Prostate gland (tissue), 2 donors: ENCODE measurements at regions not wholly inside any gene's neighbourhood (a gene's known extent, or its start where the extent isn't known, plus 50 kb on each side); places are given as distances from the start of the nearest gene placed in this dataset.
A peak's percentile ranks its signal among the peaks of the same experiment; 100 is the strongest.

Source experiments
- DNase-seq: peaks from one replicate; pipeline ENCODE4 v3.0.0-alpha.2; 2019; ENCODE audit warnings: low spot score
- H3K27ac ChIP-seq, 2 donors: fragments of 200-600 bp; sonication (generic); 2 replicates each; pipeline ENCODE4 v1.5.1; 2017 to 2019
- H3K27me3 ChIP-seq: fragments of 200-600 bp; sonication (generic); replicated peaks from 2 replicates; pipeline ENCODE4 v1.5.1; 2019; ENCODE audit not compliant: insufficient read depth
- H3K36me3 ChIP-seq, 2 donors: fragments of 200-600 bp; sonication (generic); 1 replicate in 1 of 2; 2 replicates in 1 of 2; pipeline versions ENCODE4 v1.5.1 to v1.8.1; 2017 to 2019
- H3K4me1 ChIP-seq: fragments of 200-600 bp; sonication (generic); replicated peaks from 2 replicates; pipeline ENCODE4 v1.5.1; 2019
- H3K4me3 ChIP-seq, 2 donors: fragments of 200-600 bp; sonication (generic); 2 replicates each; pipeline ENCODE4 v1.5.1; 2017 to 2019
- H3K9me3 ChIP-seq: fragments of 200-600 bp; sonication (generic); 2 replicates; pipeline ENCODE4 v1.5.1; 2017
- POLR2A ChIP-seq: fragments of 450-650 bp; IDR thresholded peaks from one replicate; pipeline ENCODE4 v1.6.1; 2016; ENCODE audit warnings: antibody characterized with exemption, mild to moderate bottlenecking
- POLR2AphosphoS5 ChIP-seq: sonication (generic); formaldehyde crosslinking; IDR thresholded peaks from one replicate; pipeline ENCODE4 v1.6.1; 2017; ENCODE audit warnings: antibody characterized with exemption
- WGBS: methylation state at CpG from one replicate; pipeline ENCODE4 v1.1.5; 2018; 5-methylcytosine and 5-hydroxymethylcytosine counted together
- intact Hi-C: fragments of 100-400 bp; cut with DNase I; formaldehyde crosslinking; loops from one replicate; pipeline ENCODE4 v1.14.2; 2022
- TF ChIP-seq, protein P1 (sequence below), 4 experiments: fragments of 200-600 bp in 2 of 4; fragments of 450-650 bp in 2 of 4; sonication (generic) in 2 of 4; IDR thresholded peaks; 1 replicate in 3 of 4; 2 replicates in 1 of 4; pipeline ENCODE4 v1.5.1; 2016 to 2019; ENCODE audit warnings: antibody characterized with exemption in 4 of 4, mild to moderate bottlenecking in 2 of 4, moderate library complexity in 2 of 4

DNA sequence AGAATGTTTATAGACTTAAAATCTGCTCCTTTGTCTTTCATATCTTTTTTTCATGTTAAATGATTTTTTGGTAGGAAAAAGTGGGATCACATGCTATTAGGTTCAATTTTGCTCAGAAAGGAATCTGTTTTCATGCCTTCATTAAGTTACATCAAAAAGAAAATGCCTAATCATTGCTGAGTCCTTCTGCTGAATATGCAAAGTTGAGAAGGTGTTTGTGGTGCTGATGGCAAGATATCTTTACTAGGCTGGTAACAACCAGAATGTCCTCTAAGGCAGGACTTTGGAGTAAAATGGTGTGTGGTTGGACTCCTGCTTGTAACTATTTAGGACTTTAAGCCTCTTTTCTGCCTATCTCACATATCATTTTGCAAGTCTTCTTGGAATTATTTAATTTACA lies 88.3 kb downstream of the TRIB2 start:
- no peak overlapping the region for H3K4me3 ChIP-seq
- TF ChIP-seq POLR2A (no peak), POLR2AphosphoS5 (no peak)
- TF ChIP-seq, protein P1, sequence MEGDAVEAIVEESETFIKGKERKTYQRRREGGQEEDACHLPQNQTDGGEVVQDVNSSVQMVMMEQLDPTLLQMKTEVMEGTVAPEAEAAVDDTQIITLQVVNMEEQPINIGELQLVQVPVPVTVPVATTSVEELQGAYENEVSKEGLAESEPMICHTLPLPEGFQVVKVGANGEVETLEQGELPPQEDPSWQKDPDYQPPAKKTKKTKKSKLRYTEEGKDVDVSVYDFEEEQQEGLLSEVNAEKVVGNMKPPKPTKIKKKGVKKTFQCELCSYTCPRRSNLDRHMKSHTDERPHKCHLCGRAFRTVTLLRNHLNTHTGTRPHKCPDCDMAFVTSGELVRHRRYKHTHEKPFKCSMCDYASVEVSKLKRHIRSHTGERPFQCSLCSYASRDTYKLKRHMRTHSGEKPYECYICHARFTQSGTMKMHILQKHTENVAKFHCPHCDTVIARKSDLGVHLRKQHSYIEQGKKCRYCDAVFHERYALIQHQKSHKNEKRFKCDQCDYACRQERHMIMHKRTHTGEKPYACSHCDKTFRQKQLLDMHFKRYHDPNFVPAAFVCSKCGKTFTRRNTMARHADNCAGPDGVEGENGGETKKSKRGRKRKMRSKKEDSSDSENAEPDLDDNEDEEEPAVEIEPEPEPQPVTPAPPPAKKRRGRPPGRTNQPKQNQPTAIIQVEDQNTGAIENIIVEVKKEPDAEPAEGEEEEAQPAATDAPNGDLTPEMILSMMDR (IDR thresholded peaks at IDR 0.05), result no peak
- no peak overlapping the region for H3K27ac ChIP-seq
- no peaks in the 10 kb centered on the region for H3K27me3 ChIP-seq
- H3K4me1 ChIP-seq, result no peaks in the 10 kb centered on the region
- H3K36me3 ChIP-seq, result no peaks in the 10 kb centered on the region
- H3K9me3 ChIP-seq, result no peaks in the 10 kb centered on the region
- DNase-seq, result no peak
- intact Hi-C loops, result no loop called here

DNA sequence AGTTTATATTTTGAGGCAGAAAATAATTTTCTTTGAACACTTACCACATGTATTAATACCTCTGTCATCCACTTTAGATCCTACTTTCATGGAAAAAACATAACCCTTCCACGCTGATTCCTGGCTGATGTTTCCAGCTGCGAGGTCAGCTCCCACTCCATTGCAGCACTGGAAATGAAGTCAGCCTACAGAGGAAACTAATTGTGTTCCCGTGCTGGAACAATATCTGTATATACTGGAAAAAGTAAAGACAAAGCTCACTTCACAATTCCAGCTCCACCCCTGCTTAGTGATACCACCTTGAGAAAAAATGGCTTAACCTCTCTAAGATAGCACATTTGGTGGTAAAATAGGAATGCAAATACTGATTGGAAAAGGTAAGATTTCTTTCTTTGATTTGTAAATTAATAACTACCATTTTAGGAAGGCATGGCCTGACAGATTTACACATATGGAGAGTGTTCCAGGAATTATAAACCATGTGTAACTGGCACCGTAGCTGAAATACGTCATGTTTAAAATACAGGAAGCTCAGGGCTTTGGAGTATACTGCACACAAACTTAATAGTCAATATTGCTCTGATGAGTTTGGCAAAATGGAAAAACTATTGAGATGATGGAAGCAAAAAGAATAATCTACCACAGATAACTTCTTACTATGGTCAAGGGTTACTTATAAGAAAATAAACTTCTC lies 90.0 kb downstream of the TRIB2 start:
- 80% methylated on average over 5 of the region's 5 CpGs for WGBS
- Histone ChIP-seq H3K9me3 (no peaks in the 10 kb centered on the region), H3K4me3 (no peak overlapping the region), H3K36me3 (no peaks in the 10 kb centered on the region), H3K27me3 (no peaks in the 10 kb centered on the region), H3K4me1 (no peaks in the 10 kb centered on the region), H3K27ac (no peak overlapping the region)
- no peak for DNase-seq
- intact Hi-C loops, result no loop called here
- TF ChIP-seq POLR2A (no peak), POLR2AphosphoS5 (no peak)
- TF ChIP-seq, protein P1 (IDR thresholded peaks at IDR 0.05), result no peak

DNA sequence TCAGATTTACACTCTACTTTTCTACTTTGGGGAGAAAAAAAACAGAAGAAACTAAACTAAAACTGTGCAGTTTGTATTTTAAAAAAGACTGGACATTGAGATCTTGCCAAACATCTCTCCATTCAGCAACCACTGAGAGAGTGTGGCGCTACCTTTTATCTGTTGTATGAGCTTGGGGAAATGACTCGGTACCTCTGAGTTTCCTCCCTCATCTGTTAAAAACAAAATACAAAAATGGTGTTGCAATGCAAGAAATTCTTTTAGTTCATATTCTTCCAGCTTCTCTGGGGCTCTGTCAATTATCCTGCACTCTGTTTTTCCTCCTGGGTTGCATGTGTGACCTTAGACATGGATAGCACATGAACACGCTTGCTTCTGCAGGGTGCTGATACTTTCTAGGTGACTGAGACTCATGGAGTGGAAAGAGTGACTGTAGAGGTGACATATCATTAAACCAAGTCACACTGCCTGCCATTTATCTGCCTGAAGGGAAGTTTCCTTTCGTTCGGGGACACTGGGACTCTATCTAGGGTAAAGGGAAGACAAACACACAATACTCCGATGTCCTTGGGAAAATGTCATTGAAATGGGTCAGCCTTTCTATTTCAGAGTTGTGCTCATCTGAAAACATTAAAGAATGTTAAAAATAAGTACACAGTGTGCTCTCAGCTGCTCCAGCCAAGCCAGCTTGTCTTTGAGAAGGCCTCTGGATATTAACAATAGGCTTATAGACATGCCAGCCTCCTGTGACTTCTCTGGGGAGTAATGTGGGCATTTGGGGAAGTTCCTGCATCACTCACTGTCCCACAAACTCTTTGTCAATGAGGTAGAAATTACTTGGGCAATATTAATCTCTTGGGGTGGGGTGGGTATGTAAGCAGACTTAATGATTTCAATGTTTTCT lies 91.4 kb downstream of the TRIB2 start:
- intact Hi-C loops, result no loop called here

DNA sequence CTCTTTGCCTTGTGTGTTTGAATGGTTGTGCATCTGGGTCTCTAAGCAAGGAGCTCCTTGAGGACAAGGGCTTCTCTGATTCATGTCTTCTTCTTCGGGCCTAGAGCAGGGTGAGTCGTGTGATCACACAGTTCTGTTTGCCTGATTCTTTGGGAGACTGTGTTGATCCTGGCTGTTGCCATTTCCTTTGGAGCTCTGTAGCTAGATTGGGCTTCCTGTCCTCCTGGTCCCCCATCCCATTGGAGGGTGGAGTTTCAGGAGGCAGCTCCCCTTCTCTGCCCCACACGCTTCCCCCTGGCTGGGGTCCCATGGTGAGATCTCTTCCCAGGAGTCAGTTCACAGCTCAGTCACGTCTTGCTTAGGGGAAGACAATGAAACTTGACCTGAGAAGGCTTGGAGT lies 92.8 kb downstream of the TRIB2 start:
- H3K36me3 ChIP-seq, result no peaks in the 10 kb centered on the region
- no peaks in the 10 kb centered on the region for H3K27me3 ChIP-seq
- H3K27ac ChIP-seq, result no peak overlapping the region
- no peak for TF ChIP-seq POLR2AphosphoS5
- TF ChIP-seq, protein P1 (IDR thresholded peaks at IDR 0.05), result no peak
- no peak for TF ChIP-seq POLR2A
- H3K9me3 ChIP-seq, result no peaks in the 10 kb centered on the region
- H3K4me3 ChIP-seq, result no peak overlapping the region
- H3K4me1 ChIP-seq, result no peaks in the 10 kb centered on the region
- intact Hi-C loops, result no loop called here
- no peak for DNase-seq
- 68% methylated on average over 4 of the region's 4 CpGs for WGBS

More for the DNA sequence above, 91.4 kb downstream of the TRIB2 start:
- WGBS, result 83% methylated on average over 6 of the region's 6 CpGs
- no peaks in the 10 kb centered on the region for H3K27me3 ChIP-seq
- no peak overlapping the region for H3K4me3 ChIP-seq
- no peaks in the 10 kb centered on the region for H3K4me1 ChIP-seq
- H3K27ac ChIP-seq, result peak overlapping the region in 1 of 2 donors; percentile 10
- no peaks in the 10 kb centered on the region for H3K9me3 ChIP-seq
- TF ChIP-seq, protein P1 (IDR thresholded peaks at IDR 0.05), result no peak
- TF ChIP-seq POLR2A (no peak), POLR2AphosphoS5 (no peak)
- H3K36me3 ChIP-seq, result no peaks in the 10 kb centered on the region
- DNase-seq, result no peak
